Mesendoderm (in vitro differentiated cells): ENCODE measurements at regions not wholly inside any gene's neighbourhood (a gene's known extent, or its start where the extent isn't known, plus 50 kb on each side); places are given as distances from the start of the nearest gene placed in this dataset.

Source experiments
- DNase-seq: peaks from one replicate; pipeline ENCODE4 v3.0.0; 2013
- H2AK5ac ChIP-seq: 2 replicates; pipeline ENCODE4 v1.6.1; 2013; ENCODE audit warnings: low read length, inconsistent platforms
- H2BK120ac ChIP-seq: 2 replicates; pipeline ENCODE4 v1.6.1; 2013; ENCODE audit warnings: low read depth, mild to moderate bottlenecking, low read length, moderate library complexity, mixed read lengths
- H2BK15ac ChIP-seq: replicated peaks from 2 replicates; pipeline ENCODE4 v1.6.1; 2013; ENCODE audit warnings: low read depth, mild to moderate bottlenecking, moderate library complexity
- H2BK5ac ChIP-seq: 2 replicates; pipeline ENCODE4 v1.6.1; 2013; ENCODE audit warnings: low read length, inconsistent platforms
- H3K18ac ChIP-seq: 2 replicates; pipeline ENCODE4 v1.6.1; 2013; ENCODE audit warnings: mild to moderate bottlenecking, low read length, mixed read lengths
- H3K23ac ChIP-seq: one replicate; pipeline ENCODE4 v1.6.1; 2013; ENCODE audit warnings: low read length
- H3K27ac ChIP-seq: 2 replicates; pipeline ENCODE4 v1.5.1; 2013; ENCODE audit warnings: low read depth, mild to moderate bottlenecking, inconsistent platforms, low read length, moderate library complexity
- H3K27me3 ChIP-seq: 2 replicates; pipeline ENCODE4 v1.6.1; 2013; ENCODE audit warnings: low read length, control low read depth, mild to moderate bottlenecking, inconsistent platforms; ENCODE audit not compliant: insufficient read depth, poor library complexity
- H3K36me3 ChIP-seq: 2 replicates; pipeline ENCODE4 v1.6.1; 2013; ENCODE audit warnings: low read length, inconsistent platforms; ENCODE audit not compliant: control insufficient read depth, insufficient read depth
- H3K4ac ChIP-seq: one replicate; pipeline ENCODE4 v1.6.1; 2013; ENCODE audit warnings: low read depth, mild to moderate bottlenecking, low read length, moderate library complexity
- H3K4me1 ChIP-seq: 2 replicates; pipeline ENCODE4 v1.6.1; 2013; ENCODE audit warnings: low read depth, low read length, inconsistent platforms; ENCODE audit not compliant: control insufficient read depth
- H3K4me2 ChIP-seq: 2 replicates; pipeline ENCODE4 v1.6.1; 2013; ENCODE audit warnings: low read length
- H3K4me3 ChIP-seq: 2 replicates; pipeline ENCODE4 v1.5.1; 2013; ENCODE audit warnings: mild to moderate bottlenecking, low read length
- H3K56ac ChIP-seq: one replicate; pipeline ENCODE4 v1.6.1; 2013; ENCODE audit warnings: low read length
- H3K79me1 ChIP-seq: 2 replicates; pipeline ENCODE4 v1.6.1; 2013; ENCODE audit warnings: low read length, inconsistent platforms
- H3K79me2 ChIP-seq: 2 replicates; pipeline ENCODE4 v1.6.1; 2013; ENCODE audit warnings: mild to moderate bottlenecking, low read length; ENCODE audit not compliant: control insufficient read depth, insufficient read depth
- H3K9ac ChIP-seq: 2 replicates; pipeline ENCODE4 v1.6.1; 2013; ENCODE audit warnings: low read length, inconsistent platforms
- H4K5ac ChIP-seq: one replicate; pipeline ENCODE4 v1.6.1; 2013; ENCODE audit warnings: low read length
- H4K8ac ChIP-seq: one replicate; pipeline ENCODE4 v1.6.1; 2013; ENCODE audit warnings: low read depth, mild to moderate bottlenecking, control low read depth, low read length, moderate library complexity
- WGBS: extraction: QIAGEN DNeasy Blood & Tissue Kit; methylation state at CpG from one replicate; pipeline ENCODE4 v1.1.7; 2013; ENCODE audit warnings: low lambda C conversion rate, missing lambda C conversion rate; ENCODE audit not compliant: insufficient coverage; ENCODE audit errors: extremely low coverage; 5-methylcytosine and 5-hydroxymethylcytosine counted together

GRCh38 chr1:69121723-69122122 is 446.0 kb upstream of the LRRC7 start:
- Histone ChIP-seq H2BK15ac (no peak overlapping the region), H3K27ac (no peak overlapping the region), H2AK5ac (no peak overlapping the region), H3K4me2 (no peak overlapping the region), H3K79me1 (no peaks in the 10 kb centered on the region), H3K4ac (no peak overlapping the region), H3K9ac (no peak overlapping the region), H3K4me3 (no peak overlapping the region), H3K4me1 (no peaks in the 10 kb centered on the region), H3K79me2 (no peaks in the 10 kb centered on the region), H2BK120ac (no peak overlapping the region), H4K8ac (no peak overlapping the region), H3K23ac (no peak overlapping the region), H3K36me3 (no peaks in the 10 kb centered on the region), H2BK5ac (no peak overlapping the region), H4K5ac (no peak overlapping the region), H3K18ac (no peak overlapping the region), H3K27me3 (no peaks in the 10 kb centered on the region), H3K56ac (no peak overlapping the region)
- DNase-seq, result peak; percentile 27
- no CpG with 5 or more reads among the region's 1 CpG for WGBS

DNA sequence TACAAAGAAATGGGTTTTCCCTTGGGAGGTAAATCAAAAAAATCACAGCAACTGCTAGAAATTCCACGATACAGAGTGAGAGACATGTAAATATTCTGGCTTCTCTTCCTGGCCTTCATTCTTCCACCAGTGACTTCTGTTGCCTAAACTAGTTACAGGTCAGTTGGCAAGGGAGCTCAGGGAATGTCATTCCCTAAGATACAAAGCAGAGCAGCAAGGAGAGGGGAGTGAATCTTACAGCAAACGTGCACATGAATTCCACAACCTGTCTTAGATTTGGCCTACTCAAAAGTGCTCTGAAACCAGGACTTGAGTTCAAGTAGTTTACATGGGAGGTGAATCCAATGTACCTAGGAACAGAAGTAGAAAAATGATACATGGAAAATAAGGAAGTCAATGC is 445.3 kb upstream of the LRRC7 start:
- no peak overlapping the region for H2BK5ac ChIP-seq
- H3K79me2 ChIP-seq, result no peaks in the 10 kb centered on the region
- H3K27ac ChIP-seq, result no peak overlapping the region
- H3K18ac ChIP-seq, result no peak overlapping the region
- no peak overlapping the region for H3K4me3 ChIP-seq
- H4K8ac ChIP-seq, result no peak overlapping the region
- WGBS, result no CpG with 5 or more reads among the region's 2 CpGs
- H3K27me3 ChIP-seq, result no peaks in the 10 kb centered on the region
- H3K56ac ChIP-seq, result peak overlapping the region; percentile 15
- no peak overlapping the region for H3K4me2 ChIP-seq
- no peak overlapping the region for H2AK5ac ChIP-seq
- H3K4me1 ChIP-seq, result no peaks in the 10 kb centered on the region
- no peak overlapping the region for H3K4ac ChIP-seq
- H3K9ac ChIP-seq, result no peak overlapping the region
- no peaks in the 10 kb centered on the region for H3K36me3 ChIP-seq
- H2BK120ac ChIP-seq, result no peak overlapping the region
- no peaks in the 10 kb centered on the region for H3K79me1 ChIP-seq
- H3K23ac ChIP-seq, result no peak overlapping the region
- DNase-seq, result no peak
- H2BK15ac ChIP-seq, result no peak overlapping the region
- H4K5ac ChIP-seq, result no peak overlapping the region

GRCh38 chr1:69123486-69123885 is 444.2 kb upstream of the LRRC7 start:
- Histone ChIP-seq H2AK5ac (no peak overlapping the region), H3K4me3 (no peak overlapping the region), H3K56ac (no peak overlapping the region), H3K4ac (no peak overlapping the region), H3K36me3 (no peaks in the 10 kb centered on the region), H2BK15ac (no peak overlapping the region), H3K79me1 (no peaks in the 10 kb centered on the region), H3K27ac (no peak overlapping the region), H4K5ac (no peak overlapping the region), H3K4me1 (no peaks in the 10 kb centered on the region), H3K18ac (no peak overlapping the region), H4K8ac (no peak overlapping the region), H2BK5ac (no peak overlapping the region), H3K27me3 (no peaks in the 10 kb centered on the region), H2BK120ac (no peak overlapping the region), H3K79me2 (no peaks in the 10 kb centered on the region), H3K9ac (no peak overlapping the region), H3K4me2 (no peak overlapping the region), H3K23ac (no peak overlapping the region)
- no CpG with 5 or more reads among the region's 1 CpG for WGBS
- DNase-seq, result no peak

DNA sequence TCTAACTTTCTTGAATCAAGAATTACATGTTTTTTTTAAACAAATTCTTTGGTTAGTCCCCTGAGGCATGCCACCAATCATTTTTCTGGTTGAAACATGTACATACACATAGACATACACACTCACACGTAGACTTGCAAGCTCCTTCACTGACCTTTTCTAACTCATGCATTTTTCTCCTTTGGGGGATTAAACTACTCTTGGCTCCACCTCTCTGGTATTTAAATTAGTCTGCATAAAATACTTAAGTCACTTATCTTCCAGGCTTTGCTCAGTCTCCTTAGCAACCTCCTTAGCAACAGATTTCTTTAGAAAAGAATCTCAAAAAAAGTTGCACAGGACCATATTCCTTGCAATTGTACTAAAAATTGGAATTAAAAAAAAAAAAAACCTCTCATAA is 440.9 kb upstream of the LRRC7 start:
- H3K9ac ChIP-seq, result no peak overlapping the region
- no peak overlapping the region for H3K23ac ChIP-seq
- no peak overlapping the region for H3K27ac ChIP-seq
- H2BK15ac ChIP-seq, result no peak overlapping the region
- H2AK5ac ChIP-seq, result no peak overlapping the region
- no peaks in the 10 kb centered on the region for H3K36me3 ChIP-seq
- H4K8ac ChIP-seq, result no peak overlapping the region
- no peaks in the 10 kb centered on the region for H3K27me3 ChIP-seq
- H3K4me3 ChIP-seq, result no peak overlapping the region
- no peak overlapping the region for H4K5ac ChIP-seq
- no peak overlapping the region for H3K4me2 ChIP-seq
- H3K56ac ChIP-seq, result no peak overlapping the region
- DNase-seq, result no peak
- no peaks in the 10 kb centered on the region for H3K79me1 ChIP-seq
- H2BK120ac ChIP-seq, result no peak overlapping the region
- H2BK5ac ChIP-seq, result no peak overlapping the region
- no peaks in the 10 kb centered on the region for H3K79me2 ChIP-seq
- peaks cover 2% of the 10 kb centered on the region for H3K4me1 ChIP-seq
- no peak overlapping the region for H3K18ac ChIP-seq
- H3K4ac ChIP-seq, result no peak overlapping the region
- no CpG with 5 or more reads among the region's 1 CpG for WGBS

- no CpG with 5 or more reads among the region's 4 CpGs for WGBS
- H3K4me3 ChIP-seq, result no peak overlapping the region
Measured at GRCh38 chr1:69128204-69128603, 439.5 kb upstream of the LRRC7 start.

GRCh38 chr1:69129538-69129937 is 438.2 kb upstream of the LRRC7 start:
- no peak overlapping the region for H4K5ac ChIP-seq
- H3K4me3 ChIP-seq, result no peak overlapping the region
- no peak overlapping the region for H3K23ac ChIP-seq
- H2BK120ac ChIP-seq, result no peak overlapping the region
- H2AK5ac ChIP-seq, result no peak overlapping the region
- H3K56ac ChIP-seq, result no peak overlapping the region
- H3K4me2 ChIP-seq, result no peak overlapping the region
- DNase-seq, result peak; percentile 31
- H3K4ac ChIP-seq, result no peak overlapping the region
- no CpG with 5 or more reads among the region's 4 CpGs for WGBS
- H3K4me1 ChIP-seq, result peaks cover 2% of the 10 kb centered on the region
- no peaks in the 10 kb centered on the region for H3K79me2 ChIP-seq
- H4K8ac ChIP-seq, result no peak overlapping the region
- H3K36me3 ChIP-seq, result no peaks in the 10 kb centered on the region
- no peak overlapping the region for H2BK5ac ChIP-seq
- H2BK15ac ChIP-seq, result no peak overlapping the region
- H3K79me1 ChIP-seq, result no peaks in the 10 kb centered on the region
- no peak overlapping the region for H3K9ac ChIP-seq
- H3K27me3 ChIP-seq, result no peaks in the 10 kb centered on the region
- H3K18ac ChIP-seq, result no peak overlapping the region
- H3K27ac ChIP-seq, result no peak overlapping the region

More at GRCh38 chr1:69128204-69128603, 439.5 kb upstream of the LRRC7 start:
- Histone ChIP-seq H3K27ac (no peak overlapping the region), H3K56ac (no peak overlapping the region), H3K27me3 (no peaks in the 10 kb centered on the region), H2BK15ac (no peak overlapping the region), H3K36me3 (no peaks in the 10 kb centered on the region), H3K9ac (no peak overlapping the region), H4K5ac (no peak overlapping the region), H3K23ac (no peak overlapping the region), H3K4me1 (peaks cover 2% of the 10 kb centered on the region), H3K79me2 (no peaks in the 10 kb centered on the region), H2BK5ac (no peak overlapping the region), H3K18ac (no peak overlapping the region), H3K79me1 (no peaks in the 10 kb centered on the region), H3K4ac (no peak overlapping the region), H2AK5ac (no peak overlapping the region), H2BK120ac (no peak overlapping the region), H4K8ac (no peak overlapping the region), H3K4me2 (no peak overlapping the region)
- DNase-seq, result no peak
